SKM-1 treated with dmso at 0.1 percent for 144 hours (cell line): ENCODE measurements at regions not wholly inside any gene's neighbourhood (a gene's known extent, or its start where the extent isn't known, plus 50 kb on each side); places are given as distances from the start of the nearest gene placed in this dataset.

ENCODE experiments used
- DNase-seq: peaks from one replicate; lab custom pipeline; 2025; ENCODE audit not compliant: unreplicated experiment; lab: John Stamatoyannopoulos, UW

- DNase-seq, result no peak
These were observed 223.7 kb downstream of the ACKR3 start for GRCh38 chr2:236793023-236794011.

DNA sequence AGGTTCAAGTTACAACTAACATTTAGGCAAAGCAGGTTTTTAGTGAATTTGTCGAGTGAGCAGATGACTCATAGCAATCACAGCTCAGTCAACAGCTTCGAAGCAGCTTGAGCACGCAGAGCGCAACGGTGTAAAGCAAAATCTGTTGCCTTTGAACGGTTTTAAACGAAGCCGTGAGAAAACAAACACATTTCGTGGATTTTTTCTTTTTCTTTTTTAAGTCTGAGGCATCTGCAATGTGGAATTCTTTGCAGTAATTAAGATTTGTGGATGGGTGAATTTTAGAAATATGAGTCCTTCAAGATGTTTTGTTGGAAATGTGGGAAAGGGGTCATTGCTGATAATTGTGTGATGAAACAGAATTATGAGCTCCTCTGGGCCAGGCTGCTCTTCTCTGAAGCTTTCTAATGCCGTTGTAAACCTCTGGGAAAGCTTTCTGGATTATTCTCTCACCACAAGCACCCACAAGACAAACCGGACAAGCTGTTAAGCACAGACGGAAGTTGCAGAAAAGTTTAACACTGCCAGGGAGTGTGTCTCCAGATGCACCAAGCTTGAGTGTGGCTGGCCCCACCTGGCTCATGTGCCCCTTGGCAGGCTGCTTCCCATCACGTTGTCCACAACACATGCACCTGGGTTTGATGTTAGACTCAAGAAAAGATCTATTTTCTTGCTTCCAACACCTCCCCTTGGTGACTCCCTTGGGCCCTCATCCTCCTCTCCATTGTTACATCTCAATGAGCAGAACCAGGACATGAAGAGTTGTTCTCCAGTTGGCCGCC is 224.7 kb downstream of the ACKR3 start:
- no peak for DNase-seq

- no peak for DNase-seq
These were observed 225.7 kb downstream of the ACKR3 start for GRCh38 chr2:236795169-236795860.

- DNase-seq, result no peak
These were observed 226.2 kb downstream of the ACKR3 start for GRCh38 chr2:236795861-236796219.

DNA sequence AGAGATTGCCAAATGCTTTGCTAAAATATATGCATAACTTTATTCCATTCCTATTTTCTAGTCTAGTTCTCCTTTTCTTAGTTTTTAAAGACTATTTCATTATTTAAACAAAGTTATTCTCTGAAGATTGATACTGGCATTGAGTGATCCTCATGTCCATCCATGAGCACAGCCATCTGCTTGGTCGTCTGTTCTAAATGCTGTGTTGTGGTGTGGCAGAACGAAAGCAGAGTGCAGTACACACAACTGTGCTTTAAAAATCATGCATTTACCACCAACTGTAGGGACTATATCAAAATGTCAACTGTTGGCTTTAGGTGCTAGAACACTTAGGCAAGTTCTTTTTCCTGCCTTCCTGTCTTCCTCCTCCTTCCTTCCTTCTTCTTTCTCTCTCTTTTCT is 226.6 kb downstream of the ACKR3 start:
- DNase-seq, result no peak

DNA sequence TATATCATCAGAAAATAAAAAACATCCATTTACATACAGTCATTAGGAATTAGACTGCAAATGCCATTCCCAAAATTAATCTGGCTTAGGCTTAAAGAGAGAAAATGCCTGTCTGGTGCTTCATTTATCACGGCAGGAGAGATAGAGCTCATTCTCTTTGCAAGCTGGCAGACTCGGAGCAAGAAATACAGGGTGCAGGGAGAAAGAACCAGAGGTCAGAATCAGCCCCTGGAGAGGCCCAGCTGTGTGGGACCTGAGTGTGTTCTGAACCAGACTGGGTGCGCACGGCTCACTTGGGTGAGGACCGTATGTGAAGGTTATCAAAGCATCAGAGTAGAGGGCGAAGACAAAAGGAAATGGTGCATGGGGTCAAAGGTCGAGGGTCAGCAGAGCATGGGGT is 227.8 kb downstream of the ACKR3 start:
- DNase-seq, result no peak

- no peak for DNase-seq
These were observed 228.9 kb downstream of the ACKR3 start for GRCh38 chr2:236798491-236798890.

- no peak for DNase-seq
These were observed 229.9 kb downstream of the ACKR3 start for GRCh38 chr2:236799391-236800026.

DNA sequence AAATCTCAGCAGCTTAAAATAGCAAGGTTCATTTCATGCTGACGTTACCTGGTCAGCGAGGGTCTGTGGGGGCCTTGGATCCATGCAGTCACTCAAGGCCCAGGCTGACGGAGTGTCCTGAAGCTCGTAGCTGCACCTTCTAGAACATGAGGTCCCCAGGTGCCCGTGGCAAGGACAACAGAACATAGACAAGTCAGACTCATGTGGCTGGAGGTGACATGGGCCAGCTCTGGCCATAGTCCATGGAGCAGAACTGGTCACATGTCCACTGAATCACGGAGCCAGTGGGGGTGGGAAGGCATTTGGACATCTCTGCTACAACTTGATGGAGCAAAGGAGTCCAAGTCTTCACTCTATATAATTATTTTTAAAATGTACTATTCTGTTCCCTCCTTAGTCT is 233.2 kb downstream of the ACKR3 start:
- no peak for DNase-seq

- no peak for DNase-seq
These were observed 234.0 kb downstream of the ACKR3 start for GRCh38 chr2:236803621-236804020.

GRCh38 chr2:236805800-236806531 is 236.3 kb downstream of the ACKR3 start:
- DNase-seq, result no peak

DNA sequence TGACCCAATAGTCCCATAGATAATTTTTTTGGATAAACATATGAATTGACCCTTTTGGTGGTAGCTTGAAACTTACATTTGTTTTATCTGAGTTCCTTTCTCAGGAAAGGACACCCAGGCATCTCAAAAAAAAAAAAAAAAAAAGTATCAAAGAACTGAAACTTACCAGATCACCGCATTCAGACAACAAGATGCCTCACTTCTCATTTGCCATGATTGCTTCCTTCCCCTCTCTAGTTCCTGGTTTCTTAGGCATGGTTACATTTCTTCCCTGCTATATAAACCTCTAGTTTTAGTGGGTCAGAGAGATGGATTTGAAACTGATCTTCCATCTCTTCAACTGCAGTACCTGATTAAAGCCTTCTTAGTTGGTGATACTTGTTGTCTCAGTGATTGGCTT is 240.1 kb downstream of the ACKR3 start:
- DNase-seq, result no peak

GRCh38 chr2:236811062-236811656 is 241.5 kb downstream of the ACKR3 start:
- no peak for DNase-seq

GRCh38 chr2:236813766-236814165 is 244.1 kb downstream of the ACKR3 start:
- no peak for DNase-seq

GRCh38 chr2:236814593-236814992 is 245.0 kb downstream of the ACKR3 start:
- no peak for DNase-seq

DNA sequence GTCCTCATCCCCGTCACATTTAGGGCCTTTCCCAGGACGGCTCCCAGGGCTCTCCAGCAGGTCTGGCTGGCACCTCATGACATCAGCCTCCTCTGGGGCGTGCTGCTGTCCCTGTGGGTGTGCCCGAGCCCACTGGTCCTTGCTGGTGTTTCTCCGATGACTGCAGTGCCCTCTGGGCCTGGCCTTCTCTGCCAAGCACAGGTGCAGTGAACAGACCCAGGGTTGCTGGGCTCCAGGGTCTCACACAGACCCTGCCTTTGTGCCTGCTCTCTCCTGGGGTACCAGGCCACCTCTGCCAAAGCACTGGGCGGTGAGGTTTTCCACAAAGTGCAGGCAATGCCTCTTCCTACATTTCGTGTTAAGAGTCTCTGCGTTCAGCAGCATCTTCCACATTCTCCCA is 246.1 kb downstream of the ACKR3 start:
- no peak for DNase-seq

- no peak for DNase-seq
These were observed 246.9 kb downstream of the ACKR3 start for GRCh38 chr2:236816197-236817170.

DNA sequence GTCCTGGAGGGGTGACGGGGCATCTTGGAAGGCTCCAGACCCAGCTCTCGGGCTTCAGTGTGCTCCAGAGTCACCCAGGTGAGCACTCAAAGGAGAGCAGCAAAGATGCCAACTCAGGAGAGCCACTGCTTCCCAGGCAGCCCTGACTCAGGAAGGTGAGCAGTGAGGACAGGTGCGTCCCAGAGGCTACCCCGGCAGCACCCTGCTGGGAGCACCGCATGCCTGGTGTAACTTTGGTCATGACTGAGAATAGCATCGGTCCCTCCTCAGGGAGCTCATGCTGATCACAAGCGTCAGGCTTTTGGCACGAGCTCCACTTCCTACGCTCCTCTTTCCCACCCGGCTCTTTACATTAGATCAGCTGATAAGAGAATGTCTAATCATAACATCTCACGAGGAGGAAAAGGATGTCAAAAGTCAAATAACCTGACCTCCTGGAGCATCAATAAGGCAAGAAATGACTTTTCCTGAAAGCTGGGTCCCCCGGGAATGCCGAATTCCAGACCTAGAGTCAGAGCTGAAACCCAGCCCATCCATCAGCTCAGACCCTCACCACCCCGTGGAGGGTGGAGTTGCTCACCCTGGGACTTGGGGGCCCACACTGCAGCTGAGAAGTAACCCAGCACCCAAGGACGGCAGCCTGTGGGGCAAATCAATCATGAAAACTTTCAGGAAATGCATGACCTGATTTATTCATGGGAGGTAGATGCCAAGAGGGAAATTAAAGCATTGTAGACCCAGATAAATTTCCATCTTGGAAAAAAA is 248.8 kb downstream of the ACKR3 start:
- DNase-seq, result no peak
